A204.1 (cell line): ENCODE measurements at regions not wholly inside any gene's neighbourhood (a gene's known extent, or its start where the extent isn't known, plus 50 kb on each side); places are given as distances from the start of the nearest gene placed in this dataset.

Experiments
- FAIRE-seq: peaks from 2 replicates; lab custom pipeline; 2012; peaks lifted over from hg19 to GRCh38; lab: Jason Lieb, UNC

DNA sequence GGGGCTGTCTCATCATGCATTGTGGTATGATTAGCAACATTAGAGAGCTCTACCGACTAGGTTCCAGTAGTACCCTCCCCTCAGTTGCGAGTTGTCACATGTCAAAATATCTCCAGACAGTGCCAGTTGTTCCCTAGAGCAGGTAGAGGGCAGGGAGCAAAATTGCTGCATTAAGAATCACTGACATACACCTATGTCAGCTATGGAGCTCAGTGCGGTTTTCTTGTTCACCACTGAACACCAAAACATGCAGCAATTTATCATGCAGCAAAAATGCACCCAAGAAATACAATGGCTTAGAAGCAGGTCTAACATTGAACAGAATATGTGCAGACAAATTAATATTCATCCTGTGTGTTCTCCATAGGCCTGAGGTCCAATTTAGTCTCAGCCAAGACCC lies 186.9 kb upstream of the STARD13 start:
- FAIRE-seq = no peak

DNA sequence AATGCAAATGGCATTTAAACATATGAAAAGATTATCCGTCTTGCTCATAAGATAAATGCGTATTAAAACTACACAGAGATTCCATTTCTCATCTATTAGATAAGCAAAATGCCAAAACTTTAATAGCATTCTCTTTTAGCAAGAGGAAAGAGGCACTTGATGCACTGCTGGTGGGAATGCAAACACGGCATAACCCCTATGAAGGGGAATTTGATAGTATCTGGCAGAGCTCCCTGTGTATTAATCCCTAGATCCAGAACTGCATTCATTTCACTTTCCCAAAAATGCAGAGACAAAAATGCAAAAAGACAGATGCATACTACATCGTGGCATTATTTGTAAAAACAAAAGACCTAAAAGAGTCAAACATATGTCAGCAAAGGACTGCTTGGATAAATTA lies 193.6 kb upstream of the STARD13 start:
- FAIRE-seq = no peak

GRCh38 chr13:33480561-33480960 lies 195.0 kb upstream of the STARD13 start:
- FAIRE-seq = no peak

- no peak for FAIRE-seq
Measured at GRCh38 chr13:33483471-33483870, 197.9 kb upstream of the STARD13 start.

DNA sequence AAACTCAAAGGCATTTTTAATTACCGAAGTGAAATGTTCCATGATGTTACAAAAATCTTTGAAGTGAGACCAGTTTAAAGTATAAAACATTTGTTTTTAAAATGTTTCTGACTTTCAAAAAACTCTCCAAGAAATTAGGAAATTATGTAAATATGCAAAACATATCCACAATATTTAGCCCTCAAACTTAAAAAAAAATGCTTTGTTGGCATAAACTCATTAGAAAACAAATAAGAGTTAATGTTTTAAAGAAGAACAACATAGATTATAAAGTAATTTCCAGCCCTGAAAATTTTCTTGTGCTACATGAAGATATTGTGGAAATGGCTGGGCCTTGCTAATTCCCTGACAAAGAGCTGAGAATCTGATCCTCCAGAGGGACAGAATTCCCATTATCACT lies 199.7 kb upstream of the STARD13 start:
- FAIRE-seq = no peak

GRCh38 chr13:33487575-33488243 lies 202.2 kb upstream of the STARD13 start:
- no peak for FAIRE-seq

DNA sequence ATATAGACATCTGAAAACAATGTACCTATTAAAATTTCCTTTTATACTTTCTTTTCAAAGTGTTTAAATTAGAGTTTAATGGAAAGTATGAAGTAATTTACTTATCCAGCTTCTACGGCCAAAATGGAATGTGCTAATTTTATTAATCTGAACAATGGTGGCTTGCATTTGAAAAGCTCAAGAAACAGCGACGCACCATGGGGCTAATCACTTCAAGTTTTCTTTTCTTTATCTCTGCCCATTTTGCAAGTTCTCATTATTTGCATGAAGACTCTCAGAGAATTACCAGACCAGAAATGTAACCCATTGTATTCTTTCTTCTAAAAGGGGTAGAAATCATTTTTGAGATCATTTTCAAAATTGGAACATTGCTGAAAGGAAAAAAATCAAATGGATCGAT lies 204.0 kb upstream of the STARD13 start:
- FAIRE-seq = no peak

DNA sequence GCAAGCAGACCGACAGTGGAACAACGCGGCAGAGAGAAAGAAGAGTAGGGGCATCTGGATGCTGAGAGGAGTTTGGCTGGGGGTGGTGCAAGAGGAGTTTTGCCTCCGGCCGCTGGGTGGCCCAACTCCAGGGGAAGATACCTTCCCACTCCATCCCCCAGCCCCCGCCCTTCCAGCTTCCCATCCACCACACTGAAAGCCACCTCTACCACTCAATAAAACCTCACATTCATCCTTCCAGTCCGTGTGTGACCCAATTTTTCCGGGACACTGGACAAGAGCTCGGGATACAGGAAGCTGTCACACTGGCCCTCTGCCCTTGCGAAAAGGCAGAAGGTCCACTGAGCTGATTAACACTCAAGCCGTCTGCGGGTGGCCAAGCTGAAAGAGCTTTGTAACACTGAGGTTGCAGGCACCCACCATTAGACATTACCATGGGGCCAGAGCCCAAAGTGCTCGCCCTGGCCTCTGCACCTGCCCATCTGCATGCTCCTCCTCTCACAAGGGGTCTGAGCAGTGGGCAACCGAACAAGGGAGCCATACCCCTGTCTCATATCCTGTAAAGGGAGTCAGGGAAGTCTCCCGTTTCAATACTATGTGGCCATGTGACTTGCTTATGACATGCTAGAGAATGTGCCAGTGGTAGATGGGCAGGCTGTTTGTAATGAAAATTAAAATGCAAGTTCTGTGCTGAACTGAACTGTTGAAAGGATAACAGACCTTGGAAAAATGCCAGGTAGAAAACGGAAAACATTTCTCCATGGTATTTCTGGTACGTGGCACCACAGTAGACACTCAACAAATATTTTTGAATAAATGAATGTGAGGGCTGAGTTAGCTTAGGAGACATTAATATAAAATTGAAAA lies 205.1 kb upstream of the STARD13 start:
- no peak for FAIRE-seq

GRCh38 chr13:33493672-33494365 lies 208.3 kb upstream of the STARD13 start:
- no peak for FAIRE-seq

GRCh38 chr13:33494596-33495204 lies 209.1 kb upstream of the STARD13 start:
- FAIRE-seq = no peak

DNA sequence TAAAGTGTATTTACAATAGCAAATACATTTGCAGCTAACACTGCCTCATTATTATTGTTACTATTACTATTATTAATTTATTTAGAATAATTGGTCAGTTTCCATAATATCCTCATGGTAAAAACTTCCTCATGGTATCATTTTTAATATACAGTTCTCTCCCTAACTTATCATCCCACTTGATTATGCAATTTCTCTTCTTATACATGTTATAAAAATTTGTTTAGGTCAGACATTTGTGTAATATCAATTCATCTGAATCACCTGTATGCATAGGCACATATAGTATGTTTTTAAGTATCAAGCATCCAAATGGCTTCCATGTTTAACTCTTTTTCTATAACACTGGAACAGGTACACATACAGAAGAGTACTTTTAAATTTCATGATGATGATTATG lies 210.8 kb upstream of the STARD13 start:
- FAIRE-seq = no peak

DNA sequence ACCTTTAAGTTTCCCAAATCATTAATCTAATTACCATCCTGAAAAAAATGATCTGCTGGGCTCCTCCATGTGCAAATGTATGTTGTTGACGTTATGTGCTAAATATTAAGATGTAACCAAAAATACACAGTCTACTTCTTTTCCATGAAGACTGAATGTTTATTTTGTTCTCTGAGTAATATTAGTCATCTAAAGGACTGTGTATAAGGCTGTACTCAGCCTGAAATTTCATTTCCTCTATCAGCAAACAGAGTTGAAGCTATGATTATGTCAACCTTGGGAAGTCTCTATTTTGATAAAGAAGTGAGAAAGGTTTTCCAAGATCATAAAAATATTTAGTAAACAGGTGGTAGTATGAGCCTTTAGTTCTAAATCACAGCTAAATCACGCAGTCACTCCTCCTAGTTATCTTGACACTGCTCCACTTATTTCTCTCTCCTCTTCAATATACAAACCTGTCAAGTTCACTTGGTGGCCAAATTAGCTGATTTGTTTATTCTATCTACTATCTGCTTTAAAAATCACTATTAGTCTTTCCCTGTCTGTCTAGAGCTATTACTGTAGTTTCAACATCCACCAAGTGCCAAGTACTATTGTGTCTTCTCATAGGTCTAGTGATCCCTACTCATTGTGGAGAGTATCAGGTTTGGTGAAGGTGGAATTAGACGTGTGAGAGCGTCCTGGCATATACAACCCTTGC lies 211.7 kb upstream of the STARD13 start:
- no peak for FAIRE-seq

GRCh38 chr13:33508060-33508459 lies 222.5 kb upstream of the STARD13 start:
- FAIRE-seq = no peak

- FAIRE-seq = no peak
Measured at GRCh38 chr13:33509642-33510229, 224.2 kb upstream of the STARD13 start.

DNA sequence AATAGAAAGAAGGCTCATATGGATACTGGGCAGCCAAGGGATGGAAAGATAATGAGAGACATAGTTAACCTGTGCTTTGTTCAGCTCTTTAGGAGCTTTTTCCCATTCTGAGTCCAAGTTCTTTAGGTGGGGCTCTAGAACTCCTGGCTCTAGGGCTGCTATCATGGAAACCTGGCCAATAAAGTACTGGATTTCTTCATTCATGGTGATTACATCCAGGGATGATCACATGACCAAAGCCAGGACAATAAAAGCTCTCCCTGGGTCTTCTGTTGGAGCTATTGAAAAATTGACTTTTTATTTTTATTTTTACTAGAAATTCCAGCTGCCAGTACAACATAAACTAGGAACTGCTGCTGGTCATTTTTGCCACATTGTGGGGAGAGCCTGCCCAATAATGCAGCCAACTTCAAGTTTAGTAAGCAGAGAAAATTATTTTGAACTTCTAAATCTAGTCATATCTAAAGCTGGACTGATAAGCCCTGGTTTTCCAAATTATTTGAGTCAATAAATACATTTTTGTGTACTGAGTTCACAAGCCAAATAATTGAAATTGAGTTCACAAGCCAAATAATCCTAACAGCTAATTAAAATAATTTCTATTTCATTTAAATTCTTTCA lies 224.9 kb upstream of the STARD13 start:
- FAIRE-seq = no peak

GRCh38 chr13:33512880-33513554 lies 227.5 kb upstream of the STARD13 start:
- no peak for FAIRE-seq

DNA sequence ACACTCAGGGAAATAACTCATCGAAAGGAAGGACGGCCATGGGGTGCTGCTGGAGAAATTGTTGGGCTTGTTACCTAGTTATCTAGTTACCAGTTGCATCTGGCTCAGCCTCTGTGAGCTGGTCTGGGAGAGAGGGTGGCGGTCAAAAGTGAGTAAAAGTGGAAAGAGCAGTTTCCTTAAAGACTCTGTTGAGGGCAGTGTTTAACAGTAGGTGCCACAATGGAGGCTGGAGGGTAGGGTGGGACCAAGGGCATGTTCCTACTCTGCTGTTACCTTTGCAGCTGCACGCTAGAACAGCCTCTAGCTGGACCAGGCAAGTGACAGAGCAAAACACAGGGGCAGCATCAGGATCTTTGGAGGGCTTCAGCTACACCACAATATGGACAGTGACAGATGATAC lies 228.8 kb upstream of the STARD13 start:
- FAIRE-seq = no peak

GRCh38 chr13:33515146-33515545 lies 229.6 kb upstream of the STARD13 start:
- no peak for FAIRE-seq

DNA sequence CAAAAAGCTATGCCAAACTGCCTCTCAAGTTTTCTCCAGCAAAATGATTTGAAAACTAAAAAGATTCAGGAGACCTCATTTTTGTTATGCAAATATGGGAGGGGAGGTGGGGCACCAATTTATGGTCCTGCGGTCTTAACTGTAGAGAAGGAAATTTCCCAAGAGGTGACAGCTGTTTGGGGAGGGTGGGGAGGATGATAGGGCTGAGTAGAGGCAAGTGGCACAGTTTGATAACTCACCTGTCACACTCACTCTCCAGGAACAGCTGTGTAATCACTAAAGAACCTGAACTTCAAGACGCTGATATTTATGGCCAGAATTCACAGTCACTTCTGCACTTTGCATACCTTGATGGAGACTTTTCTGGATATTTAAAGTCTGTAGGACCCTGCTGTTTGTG lies 232.9 kb upstream of the STARD13 start:
- FAIRE-seq = no peak

- no peak for FAIRE-seq
Measured at GRCh38 chr13:33519561-33520467, 234.3 kb upstream of the STARD13 start.
